Astrocyte of the cerebellum (primary cell): ENCODE measurements at regions not wholly inside any gene's neighbourhood (a gene's known extent, or its start where the extent isn't known, plus 50 kb on each side); places are given as distances from the start of the nearest gene placed in this dataset.

ENCODE experiments used
- DNase-seq: peaks from one replicate; pipeline ENCODE4 v3.0.0-alpha.2; 2011; ENCODE audit warnings: low read depth
- H3K4me3 ChIP-seq: 2 replicates; pipeline ENCODE4 v1.5.1; 2011; ENCODE audit warnings: mild to moderate bottlenecking, low read depth, low read length, moderate library complexity
- CTCF ChIP-seq: IDR thresholded peaks from 2 replicates; pipeline ENCODE4 v1.5.1; 2012; ENCODE audit warnings: low read length, low read depth, moderate library complexity, mild to moderate bottlenecking; ENCODE audit errors: missing control alignments
- in situ Hi-C: cut with HindIII; loops from 2 replicates; pipeline ENCODE4 v1.10.0; 2017; ENCODE audit warnings: low sequenced_read_pairs

GRCh38 chr1:110734133-110734680, 59.5 kb upstream of the KCNA3 start:
- H3K4me3 ChIP-seq: no peak overlapping the region
- in situ Hi-C loops: no loop called here
- TF ChIP-seq CTCF: no peak

GRCh38 chr1:110731529-110731928, 56.8 kb upstream of the KCNA3 start:
- in situ Hi-C loops: no loop called here
- H3K4me3 ChIP-seq: no peak overlapping the region
- no peak for TF ChIP-seq CTCF
- DNase-seq: no peak

More at GRCh38 chr1:110734133-110734680, 59.5 kb upstream of the KCNA3 start:
- no peak for DNase-seq

GRCh38 chr1:110728388-110729001, 53.8 kb upstream of the KCNA3 start:
- DNase-seq: no peak
- in situ Hi-C loops: no loop called here
- H3K4me3 ChIP-seq: no peak overlapping the region
- no peak for TF ChIP-seq CTCF

GRCh38 chr1:110727246-110727645, 52.5 kb upstream of the KCNA3 start:
- TF ChIP-seq CTCF: no peak
- DNase-seq: no peak
- in situ Hi-C loops: no loop called here
- no peak overlapping the region for H3K4me3 ChIP-seq

- TF ChIP-seq CTCF: no peak
- DNase-seq: no peak
- no peak overlapping the region for H3K4me3 ChIP-seq
- in situ Hi-C loops: no loop called here
Observed at GRCh38 chr1:110726755-110727154, 52.0 kb upstream of the KCNA3 start.
